ENCODE measurements at regions not wholly inside any gene's neighbourhood (a gene's known extent, or its start where the extent isn't known, plus 50 kb on each side); places are given as distances from the start of the nearest gene placed in this dataset.

DNA sequence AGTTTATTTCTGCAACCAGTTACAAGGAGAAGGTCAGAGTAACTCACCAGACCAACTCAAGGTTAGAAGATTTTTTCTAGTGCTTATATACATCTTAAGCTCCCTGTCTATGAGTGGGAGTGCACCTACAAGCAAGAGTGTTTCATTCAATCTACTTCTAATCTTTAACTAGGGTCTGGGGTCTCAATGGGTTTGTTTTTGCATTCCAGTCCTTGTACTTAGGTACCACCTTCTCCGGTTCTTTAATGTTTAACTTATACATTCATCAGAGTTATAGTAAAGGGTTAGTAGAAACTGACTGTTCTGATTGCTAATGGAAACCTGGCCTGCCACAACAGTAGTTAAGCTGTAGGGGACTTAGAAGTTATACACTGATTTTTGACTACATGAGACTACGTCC lies 271.7 kb downstream of the HTR1A start:
- no peak for TF ChIP-seq MYC (IDR thresholded peaks at IDR 0.05; ENCODE audit: low read depth, low read length)
- TF ChIP-seq, protein P1, sequence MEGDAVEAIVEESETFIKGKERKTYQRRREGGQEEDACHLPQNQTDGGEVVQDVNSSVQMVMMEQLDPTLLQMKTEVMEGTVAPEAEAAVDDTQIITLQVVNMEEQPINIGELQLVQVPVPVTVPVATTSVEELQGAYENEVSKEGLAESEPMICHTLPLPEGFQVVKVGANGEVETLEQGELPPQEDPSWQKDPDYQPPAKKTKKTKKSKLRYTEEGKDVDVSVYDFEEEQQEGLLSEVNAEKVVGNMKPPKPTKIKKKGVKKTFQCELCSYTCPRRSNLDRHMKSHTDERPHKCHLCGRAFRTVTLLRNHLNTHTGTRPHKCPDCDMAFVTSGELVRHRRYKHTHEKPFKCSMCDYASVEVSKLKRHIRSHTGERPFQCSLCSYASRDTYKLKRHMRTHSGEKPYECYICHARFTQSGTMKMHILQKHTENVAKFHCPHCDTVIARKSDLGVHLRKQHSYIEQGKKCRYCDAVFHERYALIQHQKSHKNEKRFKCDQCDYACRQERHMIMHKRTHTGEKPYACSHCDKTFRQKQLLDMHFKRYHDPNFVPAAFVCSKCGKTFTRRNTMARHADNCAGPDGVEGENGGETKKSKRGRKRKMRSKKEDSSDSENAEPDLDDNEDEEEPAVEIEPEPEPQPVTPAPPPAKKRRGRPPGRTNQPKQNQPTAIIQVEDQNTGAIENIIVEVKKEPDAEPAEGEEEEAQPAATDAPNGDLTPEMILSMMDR (IDR thresholded peaks at IDR 0.05; ENCODE audit: low read depth, low read length) = no peak
- DNase-seq (ENCODE audit: low read depth) = no peak
- no peak overlapping the region for H3K4me3 ChIP-seq (ENCODE audit: low read depth, low read length)

DNA sequence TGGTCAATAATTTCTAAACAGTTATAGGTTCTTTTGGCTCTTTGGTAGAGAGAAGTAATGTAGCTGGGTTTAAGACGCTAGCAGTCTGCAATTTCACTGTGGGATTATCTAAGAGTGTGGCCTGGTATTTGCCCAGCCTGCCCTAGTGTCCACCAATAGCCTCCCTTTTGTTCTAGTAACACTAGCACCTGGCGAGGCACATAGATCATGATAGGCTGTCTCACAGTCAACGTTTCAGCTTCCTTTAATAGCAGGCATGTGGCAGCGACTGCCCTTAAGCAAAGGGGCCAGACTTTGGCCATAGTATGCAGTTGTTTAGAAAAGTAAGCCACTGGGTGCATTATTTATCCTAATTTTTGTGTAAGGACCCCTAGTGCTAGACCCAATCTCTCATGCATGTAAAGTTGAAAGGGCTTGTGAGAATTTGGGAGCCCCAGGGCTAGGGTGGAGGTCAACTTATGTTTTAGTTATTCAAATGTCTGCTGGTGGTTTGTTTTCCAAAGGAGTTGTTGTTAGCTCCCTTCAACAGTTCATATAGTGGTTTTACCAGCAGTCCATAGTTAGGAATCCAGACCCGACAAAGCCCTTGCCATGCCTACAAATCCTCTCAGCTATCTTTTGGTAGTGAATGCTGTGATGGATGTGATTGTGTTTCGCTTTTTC lies 274.3 kb downstream of the HTR1A start:
- no peak for DNase-seq (ENCODE audit: low read depth)
- TF ChIP-seq, protein P1 (IDR thresholded peaks at IDR 0.05; ENCODE audit: low read depth, low read length) = no peak
- no peak for TF ChIP-seq POLR2A (IDR thresholded peaks at IDR 0.05; ENCODE audit: extremely low read depth, insufficient read length)
- no peak for TF ChIP-seq MYC (IDR thresholded peaks at IDR 0.05; ENCODE audit: low read depth, low read length)
- no peak for TF ChIP-seq MAX (IDR thresholded peaks at IDR 0.05; ENCODE audit: low read depth, low read length)
- no peak overlapping the region for H3K4me3 ChIP-seq (ENCODE audit: low read depth, low read length)

DNA sequence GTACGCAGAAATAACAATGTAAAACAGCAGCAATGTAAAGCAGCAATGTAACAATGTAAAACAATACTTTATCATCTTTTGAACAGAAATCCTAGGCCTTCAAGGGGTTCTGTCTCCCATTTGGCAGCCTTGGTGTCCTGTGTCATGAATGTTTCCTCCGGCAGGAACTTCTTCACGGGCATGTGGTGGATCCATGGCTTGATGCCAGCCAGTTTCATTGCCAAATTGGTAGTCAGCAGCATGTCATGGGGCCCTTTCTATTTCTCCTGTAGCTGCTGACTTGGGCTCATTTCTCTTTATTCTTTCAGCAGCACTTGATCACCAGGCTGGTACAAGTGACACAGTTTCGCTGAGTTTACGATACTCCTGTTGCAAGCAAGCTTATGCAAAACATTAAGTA lies 275.3 kb downstream of the HTR1A start:
- no peak for DNase-seq (ENCODE audit: low read depth)
- TF ChIP-seq MAX (IDR thresholded peaks at IDR 0.05; ENCODE audit: low read depth, low read length) (no peak), POLR2A (IDR thresholded peaks at IDR 0.05; ENCODE audit: extremely low read depth, insufficient read length) (no peak), MYC (IDR thresholded peaks at IDR 0.05; ENCODE audit: low read depth, low read length) (no peak)
- TF ChIP-seq, protein P1 (IDR thresholded peaks at IDR 0.05; ENCODE audit: low read depth, low read length) = no peak

GRCh38 chr5:63686181-63686580 lies 276.1 kb downstream of the HTR1A start:
- TF ChIP-seq POLR2A (IDR thresholded peaks at IDR 0.05; ENCODE audit: extremely low read depth, insufficient read length) (no peak), MAX (IDR thresholded peaks at IDR 0.05; ENCODE audit: low read depth, low read length) (no peak), MYC (IDR thresholded peaks at IDR 0.05; ENCODE audit: low read depth, low read length) (no peak)
- TF ChIP-seq, protein P1 (IDR thresholded peaks at IDR 0.05; ENCODE audit: low read depth, low read length) = no peak
- DNase-seq (ENCODE audit: low read depth) = no peak
- no peak overlapping the region for H3K4me3 ChIP-seq (ENCODE audit: low read depth, low read length)

More for the DNA sequence above, 275.3 kb downstream of the HTR1A start:
- H3K4me3 ChIP-seq (ENCODE audit: low read depth, low read length) = no peak overlapping the region

DNA sequence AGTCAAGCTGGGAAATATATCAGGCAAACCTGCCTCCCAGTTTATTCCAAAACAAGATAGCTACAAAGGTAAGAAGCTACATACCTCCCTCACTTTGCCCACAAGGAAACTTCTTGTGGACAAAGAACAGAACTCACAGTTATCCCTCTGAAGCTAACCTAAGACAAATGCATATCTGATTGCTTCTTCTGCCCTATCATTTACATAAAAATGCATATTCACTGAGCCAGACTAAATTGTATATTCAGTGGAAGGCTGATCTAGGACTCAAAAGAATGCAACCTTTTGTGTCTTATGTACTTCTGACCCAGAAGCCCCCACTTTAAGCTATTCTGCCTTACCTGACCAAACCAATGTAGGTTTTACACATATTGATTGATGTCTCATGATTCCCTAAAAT lies 276.8 kb downstream of the HTR1A start:
- TF ChIP-seq, protein P1 (IDR thresholded peaks at IDR 0.05; ENCODE audit: low read depth, low read length) = no peak
- TF ChIP-seq MYC (IDR thresholded peaks at IDR 0.05; ENCODE audit: low read depth, low read length) (no peak), MAX (IDR thresholded peaks at IDR 0.05; ENCODE audit: low read depth, low read length) (no peak), POLR2A (IDR thresholded peaks at IDR 0.05; ENCODE audit: extremely low read depth, insufficient read length) (no peak)
- no peak for DNase-seq (ENCODE audit: low read depth)
- no peak overlapping the region for H3K4me3 ChIP-seq (ENCODE audit: low read depth, low read length)

DNA sequence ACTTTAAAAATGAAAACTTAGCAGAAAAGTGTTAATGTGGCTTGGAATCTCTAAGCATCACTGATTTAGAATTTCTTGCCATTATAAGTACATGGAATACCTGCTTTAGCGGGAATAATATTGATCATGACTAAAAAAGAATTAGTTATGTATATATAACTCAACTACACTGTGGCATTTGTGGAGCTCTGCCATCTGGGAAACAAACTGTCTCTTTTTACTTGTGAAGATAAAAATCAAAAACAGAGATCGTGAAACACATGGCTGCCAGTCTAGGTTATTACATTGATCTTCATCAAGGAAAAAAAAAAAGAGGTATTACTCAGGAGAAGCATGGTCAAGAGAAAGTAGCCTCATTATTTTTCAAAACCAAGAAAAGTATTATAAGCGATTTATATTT lies 287.4 kb downstream of the HTR1A start:
- no peak overlapping the region for H3K4me3 ChIP-seq (ENCODE audit: low read depth, low read length)
- TF ChIP-seq, protein P1 (IDR thresholded peaks at IDR 0.05; ENCODE audit: low read depth, low read length) = no peak
- no peak for TF ChIP-seq MYC (IDR thresholded peaks at IDR 0.05; ENCODE audit: low read depth, low read length)
- TF ChIP-seq MAX (IDR thresholded peaks at IDR 0.05; ENCODE audit: low read depth, low read length) = no peak
- TF ChIP-seq POLR2A (IDR thresholded peaks at IDR 0.05; ENCODE audit: extremely low read depth, insufficient read length) = no peak
- no peak for DNase-seq (ENCODE audit: low read depth)
